SK-N-SH (cell line): ENCODE measurements at regions not wholly inside any gene's neighbourhood (a gene's known extent, or its start where the extent isn't known, plus 50 kb on each side); places are given as distances from the start of the nearest gene placed in this dataset.

Experiments
- CTCF ChIA-PET: fragments of 300-600, 350-600 bp; formaldehyde crosslinking; extraction: SDS; loops from one replicate; lab custom pipeline; 2021; lab: Yijun Ruan, JAX
- POLR2A ChIA-PET: fragments of 350-600 bp; sonication (Branson Sonifier 250); formaldehyde crosslinking; extraction: SDS; loops from one replicate; lab custom pipeline; 2020; ENCODE audit warnings: antibody characterized with exemption, inconsistent platforms; lab: Yijun Ruan, JAX
- DNase-seq: peaks from one replicate; pipeline ENCODE4 v3.0.0; 2012
- H2AFZ ChIP-seq: fragments of 200-600 bp; sonication (generic); 2 replicates; pipeline ENCODE4 v1.8.1; 2016; ENCODE audit warnings: antibody characterized with exemption, mild to moderate bottlenecking, low read depth
- H3F3A ChIP-seq: fragments of 200-600 bp; sonication (generic); replicated peaks from 2 replicates; pipeline ENCODE3; 2016; ENCODE audit warnings: antibody characterized with exemption, mild to moderate bottlenecking; ENCODE audit not compliant: insufficient read depth
- H3K27ac ChIP-seq, 2 experiments: fragments of 200-500 bp in 1 of 2; fragments of 200-600 bp in 1 of 2; sonication (Bioruptor generic) in 1 of 2; sonication (generic), shearing (Covaris generic) in 1 of 2; 2 replicates each; pipeline versions ENCODE4 v1.5.1 to v1.6.1; 2014 to 2016; ENCODE audit warnings: low read depth in 2 of 2, inconsistent platforms in 1 of 2, low read length in 1 of 2, mild to moderate bottlenecking in 1 of 2, mixed read lengths in 1 of 2
- H3K27me3 ChIP-seq: fragments of 200-600 bp; sonication (generic), shearing (Covaris generic); 2 replicates; pipeline ENCODE4 v1.6.1; 2016; ENCODE audit warnings: mixed run types; ENCODE audit not compliant: insufficient read depth
- H3K36me3 ChIP-seq, 2 experiments: fragments of 200-500 bp in 1 of 2; fragments of 200-600 bp in 1 of 2; sonication (Bioruptor generic) in 1 of 2; sonication (generic) in 1 of 2; replicated peaks in 1 of 2; 2 replicates each; pipeline versions ENCODE3 to v1.5.1; 2014 to 2016; ENCODE audit warnings: low read length in 1 of 2, mild to moderate bottlenecking in 1 of 2; ENCODE audit not compliant: insufficient read depth in 2 of 2, control insufficient read depth in 1 of 2
- H3K4me1 ChIP-seq, 2 experiments: fragments of 200-500 bp in 1 of 2; fragments of 200-600 bp in 1 of 2; sonication (Bioruptor generic) in 1 of 2; sonication (generic), shearing (Covaris generic) in 1 of 2; 2 replicates each; pipeline versions ENCODE4 v1.5.1 to v1.6.1; 2014 to 2016; ENCODE audit warnings: low read depth in 1 of 2, low read length in 1 of 2, mixed run types in 1 of 2; ENCODE audit not compliant: insufficient read depth in 2 of 2, control insufficient read depth in 1 of 2
- H3K4me2 ChIP-seq: fragments of 200-600 bp; sonication (generic), shearing (Covaris generic); 2 replicates; pipeline ENCODE4 v1.6.1; 2017; ENCODE audit warnings: mixed run types
- H3K4me3 ChIP-seq, 2 experiments: fragments of 200-500 bp in 1 of 2; fragments of 200-600 bp in 1 of 2; sonication (Bioruptor generic) in 1 of 2; sonication (generic), shearing (Covaris generic) in 1 of 2; 2 replicates each; pipeline versions ENCODE4 v1.5.1 to v1.8.1; 2014 to 2016; ENCODE audit warnings: low read depth in 2 of 2, inconsistent platforms in 1 of 2, low read length in 1 of 2, mild to moderate bottlenecking in 1 of 2, mixed read lengths in 1 of 2, moderate library complexity in 1 of 2
- H3K79me2 ChIP-seq: fragments of 200-600 bp; sonication (generic); 2 replicates; pipeline ENCODE4 v1.8.1; 2017; ENCODE audit warnings: mild to moderate bottlenecking; ENCODE audit not compliant: insufficient read depth
- H3K9ac ChIP-seq: fragments of 200-600 bp; sonication (generic); 2 replicates; pipeline ENCODE4 v1.6.1; 2017; ENCODE audit warnings: mixed run types
- H3K9me2 ChIP-seq: fragments of 200-600 bp; sonication (generic); 2 replicates; pipeline ENCODE4 v1.6.1; 2017; ENCODE audit warnings: mixed run types
- H3K9me3 ChIP-seq: fragments of 200-600 bp; sonication (generic); 2 replicates; pipeline ENCODE4 v1.6.1; 2017; ENCODE audit warnings: mixed run types, mild to moderate bottlenecking, moderate library complexity
- H4K20me1 ChIP-seq: fragments of 200-600 bp; sonication (generic); 2 replicates; pipeline ENCODE4 v1.6.1; 2017; ENCODE audit warnings: mild to moderate bottlenecking, mixed run types; ENCODE audit not compliant: insufficient read depth
- CHD2 ChIP-seq: fragments of 150-350 bp; IDR thresholded peaks from 2 replicates; pipeline ENCODE4 v1.6.1; 2018; ENCODE audit warnings: low read length; ENCODE audit not compliant: partially characterized antibody
- ELF1 ChIP-seq: IDR thresholded peaks from 2 replicates; pipeline ENCODE4 v1.4.0; 2012
- EP300 ChIP-seq, 2 experiments: IDR thresholded peaks; 2 replicates each; pipeline versions ENCODE4 v1.4.0 to v1.6.1; 2012; ENCODE audit warnings: borderline replicate concordance in 1 of 2, low read depth in 1 of 2, low read length in 1 of 2
- EZH2phosphoT487 ChIP-seq: fragments of 200-600 bp; sonication (generic); IDR thresholded peaks from 2 replicates; pipeline ENCODE4 v1.6.1; 2017; ENCODE audit warnings: low read depth, mixed run types, mild to moderate bottlenecking, antibody characterized with exemption, moderate library complexity, borderline replicate concordance
- FOSL2 ChIP-seq: IDR thresholded peaks from 2 replicates; pipeline ENCODE4 v1.4.0; 2012; ENCODE audit warnings: low read depth, mild to moderate bottlenecking, moderate library complexity, borderline replicate concordance
- FOXJ3 ChIP-seq: sonication (generic); formaldehyde crosslinking; IDR thresholded peaks from 2 replicates; pipeline ENCODE4 v1.5.1; 2020; ENCODE audit warnings: mild to moderate bottlenecking, missing genetic modification reagents
- FOXM1 ChIP-seq: IDR thresholded peaks from 2 replicates; pipeline ENCODE4 v1.4.0; 2012; ENCODE audit warnings: low read depth, mild to moderate bottlenecking
- GABPA ChIP-seq: IDR thresholded peaks from 2 replicates; pipeline ENCODE4 v1.4.0; 2012; ENCODE audit warnings: low read depth, mild to moderate bottlenecking
- GATA2 ChIP-seq: sonication (generic); formaldehyde crosslinking; IDR thresholded peaks from 2 replicates; pipeline ENCODE4 v1.5.0; 2020; ENCODE audit warnings: mild to moderate bottlenecking, missing genetic modification reagents
- IRF3 ChIP-seq: fragments of 150-350 bp; IDR thresholded peaks from 2 replicates; pipeline ENCODE4 v1.6.1; 2016; ENCODE audit warnings: mild to moderate bottlenecking, low read depth, low read length
- JUND ChIP-seq: IDR thresholded peaks from 2 replicates; pipeline ENCODE4 v1.4.0; 2012
- MAX ChIP-seq: IDR thresholded peaks from 2 replicates; pipeline ENCODE4 v1.4.0; 2012; ENCODE audit warnings: low read depth
- MXI1 ChIP-seq: IDR thresholded peaks from 2 replicates; pipeline ENCODE4 v1.6.1; 2012; ENCODE audit warnings: mild to moderate bottlenecking, low read depth, low read length, improper control_type of control experiment
- NRF1 ChIP-seq: IDR thresholded peaks from 2 replicates; pipeline ENCODE4 v1.6.1; 2012; ENCODE audit warnings: low read depth, mild to moderate bottlenecking, low read length
- PBX3 ChIP-seq: IDR thresholded peaks from 2 replicates; pipeline ENCODE4; 2012
- POLR2AphosphoS5 ChIP-seq: IDR thresholded peaks from 2 replicates; pipeline ENCODE4 v1.6.1; 2012; ENCODE audit warnings: low read depth, low read length
- RAD21 ChIP-seq: IDR thresholded peaks from 2 replicates; pipeline ENCODE4 v1.6.1; 2012; ENCODE audit warnings: mild to moderate bottlenecking, low read length
- RCOR1 ChIP-seq: fragments of 150-350 bp; IDR thresholded peaks from 2 replicates; pipeline ENCODE4 v1.6.1; 2017; ENCODE audit warnings: antibody characterized with exemption, low read length
- REST ChIP-seq: IDR thresholded peaks from 2 replicates; pipeline ENCODE4 v1.6.1; 2012; ENCODE audit warnings: mild to moderate bottlenecking, low read depth, low read length, moderate library complexity
- RFX5 ChIP-seq: IDR thresholded peaks from 2 replicates; pipeline ENCODE4 v1.6.1; 2012; ENCODE audit warnings: mild to moderate bottlenecking, improper control_type of control experiment, low read length
- RXRA ChIP-seq: IDR thresholded peaks from 2 replicates; pipeline ENCODE4 v1.4.0; 2012; ENCODE audit warnings: low read depth, mild to moderate bottlenecking, borderline replicate concordance
- SIN3A ChIP-seq: IDR thresholded peaks from 2 replicates; pipeline ENCODE4 v1.6.1; 2012; ENCODE audit warnings: low read depth, mild to moderate bottlenecking, low read length, moderate library complexity, borderline replicate concordance
- SMC3 ChIP-seq: IDR thresholded peaks from 2 replicates; pipeline ENCODE4 v1.6.1; 2012; ENCODE audit warnings: low read depth, low read length, improper control_type of control experiment
- TAF1 ChIP-seq: IDR thresholded peaks from 2 replicates; pipeline ENCODE4 v1.6.1; 2012; ENCODE audit warnings: low read depth, mild to moderate bottlenecking, low read length, moderate library complexity, borderline replicate concordance
- TCF12 ChIP-seq: IDR thresholded peaks from 2 replicates; pipeline ENCODE4 v1.4.0; 2012
- TEAD4 ChIP-seq: IDR thresholded peaks from 2 replicates; pipeline ENCODE4 v1.4.0; 2012; ENCODE audit warnings: mild to moderate bottlenecking, borderline replicate concordance; ENCODE audit not compliant: insufficient read depth
- USF1 ChIP-seq: IDR thresholded peaks from 2 replicates; pipeline ENCODE4 v1.4.0; 2012; ENCODE audit warnings: low read depth, borderline replicate concordance
- USF2 ChIP-seq: fragments of 150-350 bp; IDR thresholded peaks from 2 replicates; pipeline ENCODE4 v1.6.1; 2017; ENCODE audit warnings: antibody characterized with exemption, low read length, low read depth, borderline replicate concordance
- YY1 ChIP-seq: IDR thresholded peaks from 2 replicates; pipeline ENCODE4 v1.4.0; 2012; ENCODE audit warnings: low read depth, mild to moderate bottlenecking
- WGBS: methylation state at CpG from one replicate; pipeline ENCODE4 v1.1.6; 2017; ENCODE audit warnings: low lambda C conversion rate; 5-methylcytosine and 5-hydroxymethylcytosine counted together

- H3K9me3 ChIP-seq: no peaks in the 10 kb centered on the region
- H3K27ac ChIP-seq: peak overlapping the region in 1 of 2 experiments; percentile 64; a peak in 2 of 4 replicates
- H3K79me2 ChIP-seq: no peaks in the 10 kb centered on the region
- H3K9ac ChIP-seq: no peak overlapping the region
- no peaks in the 10 kb centered on the region for H4K20me1 ChIP-seq
- WGBS: 56% methylated on average over 4 of the region's 4 CpGs
- no peaks in the 10 kb centered on the region for H3K36me3 ChIP-seq
- H2AFZ ChIP-seq: no peak overlapping the region
- H3K27me3 ChIP-seq: no peaks in the 10 kb centered on the region
- H3K4me2 ChIP-seq: no peak overlapping the region
- H3K9me2 ChIP-seq: no peaks in the 10 kb centered on the region
- no peak overlapping the region; a peak in 1 of 4 replicates for H3K4me3 ChIP-seq
- CTCF ChIA-PET: interaction anchor here (1.0 to 2.1 kb wide), 2 partner anchors 13 to 561 kb away, joined by 4 to 9 read pairs; no protein-coding TSS in a partner anchor
- no peaks in the 10 kb centered on the region; a peak in 2 of 4 replicates for H3K4me1 ChIP-seq
- DNase-seq: peak; percentile 11
- H3F3A ChIP-seq: no peaks in the 10 kb centered on the region
- POLR2A ChIA-PET: no interaction called here
- TF ChIP-seq PBX3 (no peak), JUND (no peak), IRF3 (no peak), RAD21 (peak; percentile 24; the same call in 1 of the 2 replicates), FOXM1 (no peak), SMC3 (no peak), POLR2AphosphoS5 (no peak), ELF1 (no peak), USF2 (no peak), RCOR1 (peak; percentile 21; the same call in 1 of the 2 replicates), EP300 (IDR thresholded peaks at IDR 0.05; ENCODE audit: borderline replicate concordance in 1 of 2, low read depth in 1 of 2, low read length in 1 of 2) (peak in 1 of 2 experiments; percentile 86; a peak in 2 of 4 replicates), RFX5 (0 out of 2 replicates have a peak, but pooled peaks have one; percentile 17), FOSL2 (no peak), GATA2 (CRISPR knock-in tag) (peak; percentile 91), MXI1 (peak; percentile 58; the same call in 1 of the 2 replicates), GABPA (no peak), YY1 (no peak), TAF1 (no peak), USF1 (no peak), EZH2phosphoT487 (no peak), MAX (no peak), TEAD4 (no peak), RXRA (no peak), SIN3A (no peak), REST (no peak), FOXJ3 (peak; percentile 20; the same call in 1 of the 2 replicates), TCF12 (no peak), CHD2 (no peak), NRF1 (no peak)
Measured at GRCh38 chr9:28287455-28287854, 714.2 kb upstream of the C9orf72 start.
